SK-N-SH (cell line): ENCODE measurements at regions not wholly inside any gene's neighbourhood (a gene's known extent, or its start where the extent isn't known, plus 50 kb on each side); places are given as distances from the start of the nearest gene placed in this dataset.

Experiments
- CTCF ChIA-PET: fragments of 300-600, 350-600 bp; formaldehyde crosslinking; extraction: SDS; loops from one replicate; lab custom pipeline; 2021; lab: Yijun Ruan, JAX
- POLR2A ChIA-PET: fragments of 350-600 bp; sonication (Branson Sonifier 250); formaldehyde crosslinking; extraction: SDS; loops from one replicate; lab custom pipeline; 2020; ENCODE audit warnings: antibody characterized with exemption, inconsistent platforms; lab: Yijun Ruan, JAX
- DNase-seq: peaks from one replicate; pipeline ENCODE4 v3.0.0; 2012
- H2AFZ ChIP-seq: fragments of 200-600 bp; sonication (generic); 2 replicates; pipeline ENCODE4 v1.8.1; 2016; ENCODE audit warnings: antibody characterized with exemption, mild to moderate bottlenecking, low read depth
- H3F3A ChIP-seq: fragments of 200-600 bp; sonication (generic); replicated peaks from 2 replicates; pipeline ENCODE3; 2016; ENCODE audit warnings: antibody characterized with exemption, mild to moderate bottlenecking; ENCODE audit not compliant: insufficient read depth
- H3K27ac ChIP-seq, 2 experiments: fragments of 200-500 bp in 1 of 2; fragments of 200-600 bp in 1 of 2; sonication (Bioruptor generic) in 1 of 2; sonication (generic), shearing (Covaris generic) in 1 of 2; 2 replicates each; pipeline versions ENCODE4 v1.5.1 to v1.6.1; 2014 to 2016; ENCODE audit warnings: low read depth in 2 of 2, inconsistent platforms in 1 of 2, low read length in 1 of 2, mild to moderate bottlenecking in 1 of 2, mixed read lengths in 1 of 2
- H3K27me3 ChIP-seq: fragments of 200-600 bp; sonication (generic), shearing (Covaris generic); 2 replicates; pipeline ENCODE4 v1.6.1; 2016; ENCODE audit warnings: mixed run types; ENCODE audit not compliant: insufficient read depth
- H3K36me3 ChIP-seq, 2 experiments: fragments of 200-500 bp in 1 of 2; fragments of 200-600 bp in 1 of 2; sonication (Bioruptor generic) in 1 of 2; sonication (generic) in 1 of 2; replicated peaks in 1 of 2; 2 replicates each; pipeline versions ENCODE3 to v1.5.1; 2014 to 2016; ENCODE audit warnings: low read length in 1 of 2, mild to moderate bottlenecking in 1 of 2; ENCODE audit not compliant: insufficient read depth in 2 of 2, control insufficient read depth in 1 of 2
- H3K4me1 ChIP-seq, 2 experiments: fragments of 200-500 bp in 1 of 2; fragments of 200-600 bp in 1 of 2; sonication (Bioruptor generic) in 1 of 2; sonication (generic), shearing (Covaris generic) in 1 of 2; 2 replicates each; pipeline versions ENCODE4 v1.5.1 to v1.6.1; 2014 to 2016; ENCODE audit warnings: low read depth in 1 of 2, low read length in 1 of 2, mixed run types in 1 of 2; ENCODE audit not compliant: insufficient read depth in 2 of 2, control insufficient read depth in 1 of 2
- H3K4me2 ChIP-seq: fragments of 200-600 bp; sonication (generic), shearing (Covaris generic); 2 replicates; pipeline ENCODE4 v1.6.1; 2017; ENCODE audit warnings: mixed run types
- H3K4me3 ChIP-seq, 2 experiments: fragments of 200-500 bp in 1 of 2; fragments of 200-600 bp in 1 of 2; sonication (Bioruptor generic) in 1 of 2; sonication (generic), shearing (Covaris generic) in 1 of 2; 2 replicates each; pipeline versions ENCODE4 v1.5.1 to v1.8.1; 2014 to 2016; ENCODE audit warnings: low read depth in 2 of 2, inconsistent platforms in 1 of 2, low read length in 1 of 2, mild to moderate bottlenecking in 1 of 2, mixed read lengths in 1 of 2, moderate library complexity in 1 of 2
- H3K79me2 ChIP-seq: fragments of 200-600 bp; sonication (generic); 2 replicates; pipeline ENCODE4 v1.8.1; 2017; ENCODE audit warnings: mild to moderate bottlenecking; ENCODE audit not compliant: insufficient read depth
- H3K9ac ChIP-seq: fragments of 200-600 bp; sonication (generic); 2 replicates; pipeline ENCODE4 v1.6.1; 2017; ENCODE audit warnings: mixed run types
- H3K9me2 ChIP-seq: fragments of 200-600 bp; sonication (generic); 2 replicates; pipeline ENCODE4 v1.6.1; 2017; ENCODE audit warnings: mixed run types
- H3K9me3 ChIP-seq: fragments of 200-600 bp; sonication (generic); 2 replicates; pipeline ENCODE4 v1.6.1; 2017; ENCODE audit warnings: mixed run types, mild to moderate bottlenecking, moderate library complexity
- H4K20me1 ChIP-seq: fragments of 200-600 bp; sonication (generic); 2 replicates; pipeline ENCODE4 v1.6.1; 2017; ENCODE audit warnings: mild to moderate bottlenecking, mixed run types; ENCODE audit not compliant: insufficient read depth
- CHD2 ChIP-seq: fragments of 150-350 bp; IDR thresholded peaks from 2 replicates; pipeline ENCODE4 v1.6.1; 2018; ENCODE audit warnings: low read length; ENCODE audit not compliant: partially characterized antibody
- CTCF ChIP-seq: fragments of 200-600 bp; sonication (generic); IDR thresholded peaks from 2 replicates; pipeline ENCODE4 v1.6.1; 2017; ENCODE audit warnings: antibody characterized with exemption, mild to moderate bottlenecking, moderate library complexity
- ELF1 ChIP-seq: IDR thresholded peaks from 2 replicates; pipeline ENCODE4 v1.4.0; 2012
- EP300 ChIP-seq, 2 experiments: IDR thresholded peaks; 2 replicates each; pipeline versions ENCODE4 v1.4.0 to v1.6.1; 2012; ENCODE audit warnings: borderline replicate concordance in 1 of 2, low read depth in 1 of 2, low read length in 1 of 2
- EZH2phosphoT487 ChIP-seq: fragments of 200-600 bp; sonication (generic); IDR thresholded peaks from 2 replicates; pipeline ENCODE4 v1.6.1; 2017; ENCODE audit warnings: low read depth, mixed run types, mild to moderate bottlenecking, antibody characterized with exemption, moderate library complexity, borderline replicate concordance
- FOXJ3 ChIP-seq: sonication (generic); formaldehyde crosslinking; IDR thresholded peaks from 2 replicates; pipeline ENCODE4 v1.5.1; 2020; ENCODE audit warnings: mild to moderate bottlenecking, missing genetic modification reagents
- FOXM1 ChIP-seq: IDR thresholded peaks from 2 replicates; pipeline ENCODE4 v1.4.0; 2012; ENCODE audit warnings: low read depth, mild to moderate bottlenecking
- MAX ChIP-seq: IDR thresholded peaks from 2 replicates; pipeline ENCODE4 v1.4.0; 2012; ENCODE audit warnings: low read depth
- MXI1 ChIP-seq: IDR thresholded peaks from 2 replicates; pipeline ENCODE4 v1.6.1; 2012; ENCODE audit warnings: mild to moderate bottlenecking, low read depth, low read length, improper control_type of control experiment
- NFIC ChIP-seq: IDR thresholded peaks from 2 replicates; pipeline ENCODE4 v1.4.0; 2012; ENCODE audit warnings: borderline replicate concordance
- NRF1 ChIP-seq: IDR thresholded peaks from 2 replicates; pipeline ENCODE4 v1.6.1; 2012; ENCODE audit warnings: low read depth, mild to moderate bottlenecking, low read length
- RAD21 ChIP-seq: IDR thresholded peaks from 2 replicates; pipeline ENCODE4 v1.6.1; 2012; ENCODE audit warnings: mild to moderate bottlenecking, low read length
- RCOR1 ChIP-seq: fragments of 150-350 bp; IDR thresholded peaks from 2 replicates; pipeline ENCODE4 v1.6.1; 2017; ENCODE audit warnings: antibody characterized with exemption, low read length
- REST ChIP-seq: IDR thresholded peaks from 2 replicates; pipeline ENCODE4 v1.6.1; 2012; ENCODE audit warnings: mild to moderate bottlenecking, low read depth, low read length, moderate library complexity
- RFX5 ChIP-seq: IDR thresholded peaks from 2 replicates; pipeline ENCODE4 v1.6.1; 2012; ENCODE audit warnings: mild to moderate bottlenecking, improper control_type of control experiment, low read length
- SIN3A ChIP-seq: IDR thresholded peaks from 2 replicates; pipeline ENCODE4 v1.6.1; 2012; ENCODE audit warnings: low read depth, mild to moderate bottlenecking, low read length, moderate library complexity, borderline replicate concordance
- SMC3 ChIP-seq: IDR thresholded peaks from 2 replicates; pipeline ENCODE4 v1.6.1; 2012; ENCODE audit warnings: low read depth, low read length, improper control_type of control experiment
- TAF1 ChIP-seq: IDR thresholded peaks from 2 replicates; pipeline ENCODE4 v1.6.1; 2012; ENCODE audit warnings: low read depth, mild to moderate bottlenecking, low read length, moderate library complexity, borderline replicate concordance
- TCF12 ChIP-seq: IDR thresholded peaks from 2 replicates; pipeline ENCODE4 v1.4.0; 2012
- TEAD4 ChIP-seq: IDR thresholded peaks from 2 replicates; pipeline ENCODE4 v1.4.0; 2012; ENCODE audit warnings: mild to moderate bottlenecking, borderline replicate concordance; ENCODE audit not compliant: insufficient read depth
- YY1 ChIP-seq: IDR thresholded peaks from 2 replicates; pipeline ENCODE4 v1.4.0; 2012; ENCODE audit warnings: low read depth, mild to moderate bottlenecking
- ZBTB33 ChIP-seq: IDR thresholded peaks from 2 replicates; pipeline ENCODE4 v1.4.0; 2012; ENCODE audit warnings: low read depth, borderline replicate concordance
- WGBS: methylation state at CpG from one replicate; pipeline ENCODE4 v1.1.6; 2017; ENCODE audit warnings: low lambda C conversion rate; 5-methylcytosine and 5-hydroxymethylcytosine counted together

- Histone ChIP-seq H3K36me3 (no peaks in the 10 kb centered on the region), H3K9me3 (no peaks in the 10 kb centered on the region), H3K79me2 (no peaks in the 10 kb centered on the region), H3K9ac (no peak overlapping the region), H3K9me2 (no peaks in the 10 kb centered on the region), H3K4me2 (no peak overlapping the region), H4K20me1 (no peaks in the 10 kb centered on the region), H3K4me1 (no peaks in the 10 kb centered on the region), H2AFZ (no peak overlapping the region), H3K27ac (no peak overlapping the region), H3K4me3 (no peak overlapping the region), H3K27me3 (no peaks in the 10 kb centered on the region), H3F3A (no peaks in the 10 kb centered on the region)
- TF ChIP-seq NRF1, result no peak
- TF ChIP-seq YY1, result no peak
- no peak for TF ChIP-seq ELF1
- no peak for TF ChIP-seq NFIC
- TF ChIP-seq RFX5, result no peak
- TF ChIP-seq RAD21, result no peak
- no peak for TF ChIP-seq ZBTB33
- TF ChIP-seq MAX, result no peak
- TF ChIP-seq TEAD4, result no peak
- TF ChIP-seq SIN3A, result no peak
- no peak for TF ChIP-seq MXI1
- WGBS, result 16% methylated on average over 13 of the region's 13 CpGs
- ChIA-PET POLR2A (no interaction called here), CTCF (no interaction called here)
- no peak for DNase-seq
These were observed 212.7 kb downstream of the SHOX start for GRCh38 chrX:843306-843705.

GRCh38 chrX:840556-840955, 210.0 kb downstream of the SHOX start:
- Histone ChIP-seq H2AFZ (no peak overlapping the region), H3K4me1 (no peaks in the 10 kb centered on the region), H4K20me1 (no peaks in the 10 kb centered on the region), H3K27me3 (no peaks in the 10 kb centered on the region), H3K9ac (no peak overlapping the region), H3K27ac (no peak overlapping the region), H3K9me3 (no peaks in the 10 kb centered on the region), H3K9me2 (no peaks in the 10 kb centered on the region), H3K4me2 (no peak overlapping the region), H3K4me3 (no peak overlapping the region), H3K36me3 (peaks cover 0 to 3% of the 10 kb centered on the region in 2 experiments), H3K79me2 (no peaks in the 10 kb centered on the region), H3F3A (no peaks in the 10 kb centered on the region)
- POLR2A ChIA-PET, result no interaction called here
- DNase-seq, result no peak
- CTCF ChIA-PET, result no interaction called here
- WGBS, result 0% methylated on average over 1 of the region's 13 CpGs
- TF ChIP-seq RFX5 (no peak), RCOR1 (no peak), FOXM1 (no peak), REST (no peak), TCF12 (no peak), SIN3A (no peak), ELF1 (no peak), MXI1 (no peak), CTCF (no peak), FOXJ3 (CRISPR knock-in tag) (no peak), NRF1 (no peak), SMC3 (no peak), TEAD4 (no peak), EP300 (IDR thresholded peaks at IDR 0.05; ENCODE audit: borderline replicate concordance in 1 of 2, low read depth in 1 of 2, low read length in 1 of 2) (no peak), CHD2 (no peak), TAF1 (no peak), EZH2phosphoT487 (no peak)
